Caco-2 (cell line): ENCODE measurements at regions not wholly inside any gene's neighbourhood (a gene's known extent, or its start where the extent isn't known, plus 50 kb on each side); places are given as distances from the start of the nearest gene placed in this dataset.

Source experiments
- BruUV-seq: library from RNA; stranded (reverse); fragments of 400-500 nt; replicated peaks from 2 replicates; lab custom pipeline; 2021; lab: Mats Ljungman, UMichigan
- CTCF ChIA-PET: fragments of 300-600 bp; sonication (Branson Sonifier 250); formaldehyde crosslinking; loops from one replicate; lab custom pipeline; 2022; ENCODE audit warnings: antibody characterized with exemption; lab: Charles Lee
- POLR2A ChIA-PET: fragments of 300-600 bp; sonication (Branson Sonifier 250); formaldehyde crosslinking; loops from one replicate; lab custom pipeline; 2022; ENCODE audit warnings: antibody characterized with exemption; lab: Charles Lee
- DNase-seq, 2 experiments: peaks; one replicate each; pipeline versions ENCODE4 v3.0.0 to v3.0.0-alpha.2; 2020 to 2022
- H3K27me3 ChIP-seq: replicated peaks from 2 replicates; pipeline ENCODE4 v1.6.0; 2011; ENCODE audit warnings: low read length; ENCODE audit not compliant: control insufficient read depth, insufficient read depth
- H3K36me3 ChIP-seq: 2 replicates; pipeline ENCODE4 v1.5.1; 2011; ENCODE audit warnings: low read length; ENCODE audit not compliant: control insufficient read depth, insufficient read depth
- H3K4me1 ChIP-seq: fragments of 250-450 bp; sonication (Bioruptor Pico); 2 replicates; pipeline ENCODE4 v1.5.1; 2020; ENCODE audit warnings: mild to moderate bottlenecking
- H3K4me3 ChIP-seq: 2 replicates; pipeline ENCODE4 v1.5.1; 2011; ENCODE audit warnings: low read depth, mild to moderate bottlenecking, control low read depth, low read length
- H3K9me3 ChIP-seq: fragments of 250-450 bp; sonication (Bioruptor Pico); 2 replicates; pipeline ENCODE4 v1.5.1; 2020; ENCODE audit warnings: mild to moderate bottlenecking, moderate library complexity
- H3K27ac Mint-ChIP-seq: one replicate; pipeline ENCODE4 v1.8.0; 2022; ENCODE audit warnings: mixed read lengths; ENCODE audit not compliant: unreplicated experiment
- H3K27me3 Mint-ChIP-seq: one replicate; pipeline ENCODE4 v1.8.0; 2022; ENCODE audit warnings: mixed read lengths; ENCODE audit not compliant: insufficient read depth, unreplicated experiment
- H3K36me3 Mint-ChIP-seq: one replicate; pipeline ENCODE4 v1.8.0; 2022; ENCODE audit warnings: mild to moderate bottlenecking, mixed read lengths; ENCODE audit not compliant: insufficient read depth, unreplicated experiment
- H3K4me1 Mint-ChIP-seq: one replicate; pipeline ENCODE4 v1.8.0; 2022; ENCODE audit warnings: low read depth, mixed read lengths; ENCODE audit not compliant: unreplicated experiment
- H3K4me3 Mint-ChIP-seq: one replicate; pipeline ENCODE4 v1.8.0; 2022; ENCODE audit warnings: mild to moderate bottlenecking, moderate library complexity, mixed read lengths; ENCODE audit not compliant: unreplicated experiment
- H3K9me3 Mint-ChIP-seq: one replicate; pipeline ENCODE4 v1.8.0; 2022; ENCODE audit warnings: mixed read lengths; ENCODE audit not compliant: unreplicated experiment
- intact Hi-C: fragments of 100-400 bp; cut with micrococcal nuclease; formaldehyde crosslinking; loops from one replicate; pipeline ENCODE4 v1.10.0; 2022; ENCODE audit not compliant: unreplicated experiment
- TF ChIP-seq, protein P1 (sequence below), 2 experiments: fragments of 200-600 bp in 1 of 2; IDR thresholded peaks; 1 replicate in 1 of 2; 2 replicates in 1 of 2; pipeline versions ENCODE4 v1.5.1 to v1.8.0; 2011 to 2022; ENCODE audit warnings: antibody characterized with exemption in 1 of 2, control low read depth in 1 of 2, inconsistent platforms in 1 of 2, low read depth in 1 of 2, low read length in 1 of 2, mild to moderate bottlenecking in 1 of 2, moderate library complexity in 1 of 2; ENCODE audit not compliant: insufficient read depth in 1 of 2, severe bottlenecking in 1 of 2, unreplicated experiment in 1 of 2

DNA sequence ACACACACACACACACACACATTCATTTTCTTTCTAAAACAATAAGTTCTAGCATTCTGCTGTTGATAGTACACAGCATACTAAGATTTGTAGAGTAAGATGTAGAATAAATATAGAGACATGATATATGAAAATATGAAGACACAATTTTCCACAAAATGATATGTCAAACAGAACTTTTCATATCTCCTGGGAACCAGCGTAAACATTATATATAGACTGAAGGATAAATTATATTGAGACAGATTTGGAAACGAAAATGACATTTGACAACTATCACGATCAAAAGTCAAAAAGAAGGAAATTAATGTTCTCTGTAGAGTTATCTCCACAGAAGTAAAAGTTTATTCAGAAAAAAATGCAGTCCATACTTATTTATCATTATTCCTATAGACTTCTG is 1605.7 kb upstream of the SLC10A2 start:
- Mint-ChIP-seq H3K4me3 (no peak overlapping the region), H3K4me1 (no peaks in the 10 kb centered on the region), H3K36me3 (no peaks in the 10 kb centered on the region), H3K27ac (no peak overlapping the region), H3K27me3 (peaks cover 10% of the 10 kb centered on the region), H3K9me3 (no peaks in the 10 kb centered on the region)
- ChIA-PET CTCF (no interaction called here), POLR2A (no interaction called here)
- Histone ChIP-seq H3K27me3 (no peaks in the 10 kb centered on the region; the same call in 1 of the 2 replicates), H3K4me1 (no peaks in the 10 kb centered on the region), H3K4me3 (no peak overlapping the region), H3K36me3 (no peaks in the 10 kb centered on the region), H3K9me3 (no peaks in the 10 kb centered on the region)
- intact Hi-C loops = no loop called here
- TF ChIP-seq, protein P1, sequence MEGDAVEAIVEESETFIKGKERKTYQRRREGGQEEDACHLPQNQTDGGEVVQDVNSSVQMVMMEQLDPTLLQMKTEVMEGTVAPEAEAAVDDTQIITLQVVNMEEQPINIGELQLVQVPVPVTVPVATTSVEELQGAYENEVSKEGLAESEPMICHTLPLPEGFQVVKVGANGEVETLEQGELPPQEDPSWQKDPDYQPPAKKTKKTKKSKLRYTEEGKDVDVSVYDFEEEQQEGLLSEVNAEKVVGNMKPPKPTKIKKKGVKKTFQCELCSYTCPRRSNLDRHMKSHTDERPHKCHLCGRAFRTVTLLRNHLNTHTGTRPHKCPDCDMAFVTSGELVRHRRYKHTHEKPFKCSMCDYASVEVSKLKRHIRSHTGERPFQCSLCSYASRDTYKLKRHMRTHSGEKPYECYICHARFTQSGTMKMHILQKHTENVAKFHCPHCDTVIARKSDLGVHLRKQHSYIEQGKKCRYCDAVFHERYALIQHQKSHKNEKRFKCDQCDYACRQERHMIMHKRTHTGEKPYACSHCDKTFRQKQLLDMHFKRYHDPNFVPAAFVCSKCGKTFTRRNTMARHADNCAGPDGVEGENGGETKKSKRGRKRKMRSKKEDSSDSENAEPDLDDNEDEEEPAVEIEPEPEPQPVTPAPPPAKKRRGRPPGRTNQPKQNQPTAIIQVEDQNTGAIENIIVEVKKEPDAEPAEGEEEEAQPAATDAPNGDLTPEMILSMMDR (IDR thresholded peaks at IDR 0.05; ENCODE audit: insufficient read depth in 1 of 2, low read depth in 1 of 2, low read length in 1 of 2, severe bottlenecking in 1 of 2, unreplicated experiment in 1 of 2) = no peak
- BruUV-seq = no TSS peak
- no peak for DNase-seq

DNA sequence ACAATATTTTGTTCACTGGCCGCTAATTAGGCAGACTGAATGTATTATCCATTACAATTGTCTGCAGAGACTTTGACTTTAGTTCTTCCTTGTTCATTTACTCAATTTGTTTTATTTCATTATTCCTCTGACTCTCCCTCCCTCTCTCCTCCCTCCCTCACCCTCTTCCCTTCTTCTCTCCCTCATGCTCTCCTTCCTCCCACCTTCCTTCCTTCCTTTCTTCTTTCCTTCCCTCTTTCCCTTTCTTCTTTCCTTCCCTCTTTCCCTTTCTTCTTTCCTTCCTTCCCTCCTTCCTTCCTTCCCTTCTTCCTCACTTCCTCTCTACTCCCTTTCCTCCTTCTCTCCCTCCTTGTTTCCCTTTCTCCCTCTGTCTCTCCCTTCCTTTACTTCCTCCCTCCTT is 1591.0 kb upstream of the SLC10A2 start:
- intact Hi-C loops = no loop called here
- no peak overlapping the region for H3K27ac Mint-ChIP-seq
- no peak overlapping the region for H3K4me3 ChIP-seq
- peaks cover 8% of the 10 kb centered on the region for H3K27me3 Mint-ChIP-seq
- ChIA-PET CTCF (no interaction called here), POLR2A (no interaction called here)
- no peaks in the 10 kb centered on the region for H3K9me3 ChIP-seq
- no peaks in the 10 kb centered on the region for H3K4me1 ChIP-seq
- H3K27me3 ChIP-seq = no peaks in the 10 kb centered on the region
- no peaks in the 10 kb centered on the region for H3K9me3 Mint-ChIP-seq
- no peaks in the 10 kb centered on the region for H3K4me1 Mint-ChIP-seq
- BruUV-seq = no TSS peak
- TF ChIP-seq, protein P1 (IDR thresholded peaks at IDR 0.05; ENCODE audit: insufficient read depth in 1 of 2, low read depth in 1 of 2, low read length in 1 of 2, severe bottlenecking in 1 of 2, unreplicated experiment in 1 of 2) = no peak
- no peaks in the 10 kb centered on the region for H3K36me3 Mint-ChIP-seq
- H3K4me3 Mint-ChIP-seq = no peak overlapping the region
- DNase-seq = no peak
- H3K36me3 ChIP-seq = no peaks in the 10 kb centered on the region

DNA sequence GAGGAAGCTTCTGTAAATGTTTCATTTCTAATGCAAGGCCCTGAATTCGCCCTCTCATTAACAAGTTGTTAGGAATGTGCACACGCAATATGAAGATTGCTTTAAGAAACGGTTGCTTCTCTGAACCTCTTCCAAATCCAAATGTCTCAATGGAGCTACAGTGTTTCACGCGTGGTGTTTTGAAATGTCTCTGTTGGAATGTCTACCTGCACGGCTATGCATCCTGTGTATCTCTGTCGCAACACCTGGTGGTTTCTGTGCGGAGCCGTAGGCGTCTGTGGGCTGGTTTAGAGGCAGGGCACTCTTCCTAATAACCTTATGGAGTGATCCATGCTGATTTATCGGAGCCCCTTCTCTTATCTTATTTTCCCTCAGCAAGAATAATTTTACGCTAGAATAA is 1584.2 kb upstream of the SLC10A2 start:
- ChIA-PET POLR2A (no interaction called here), CTCF (no interaction called here)
- peaks cover 5% of the 10 kb centered on the region for H3K27me3 Mint-ChIP-seq
- H3K27ac Mint-ChIP-seq = no peak overlapping the region
- no peaks in the 10 kb centered on the region for H3K9me3 Mint-ChIP-seq
- no peak overlapping the region for H3K4me3 ChIP-seq
- H3K27me3 ChIP-seq = no peaks in the 10 kb centered on the region
- H3K4me1 ChIP-seq = no peaks in the 10 kb centered on the region
- TF ChIP-seq, protein P1 (IDR thresholded peaks at IDR 0.05; ENCODE audit: insufficient read depth in 1 of 2, low read depth in 1 of 2, low read length in 1 of 2, severe bottlenecking in 1 of 2, unreplicated experiment in 1 of 2) = no peak
- no peaks in the 10 kb centered on the region for H3K36me3 Mint-ChIP-seq
- no peak overlapping the region for H3K4me3 Mint-ChIP-seq
- DNase-seq = no peak
- no peaks in the 10 kb centered on the region for H3K9me3 ChIP-seq
- no peaks in the 10 kb centered on the region for H3K36me3 ChIP-seq
- H3K4me1 Mint-ChIP-seq = no peaks in the 10 kb centered on the region
- intact Hi-C loops = no loop called here
- BruUV-seq = no TSS peak
